PC-3 (cell line): ENCODE measurements at regions not wholly inside any gene's neighbourhood (a gene's known extent, or its start where the extent isn't known, plus 50 kb on each side); places are given as distances from the start of the nearest gene placed in this dataset.

ENCODE experiments used
- CTCF ChIP-seq: fragments of 300-600 bp; sonication (generic); conservative IDR thresholded peaks from 2 replicates; pipeline ENCODE4 v1.5.1; 2017; ENCODE audit warnings: antibody characterized with exemption, low read depth, mild to moderate bottlenecking, low read length
- EZH2 ChIP-seq: fragments of 300-600 bp; sonication (generic); IDR thresholded peaks from one replicate; pipeline ENCODE4 v1.6.1; 2017; ENCODE audit warnings: antibody characterized with exemption, mild to moderate bottlenecking, low read length; ENCODE audit not compliant: unreplicated experiment
- EZH2phosphoT487 ChIP-seq: fragments of 300-600 bp; sonication (generic); IDR thresholded peaks from 2 replicates; pipeline ENCODE4 v1.6.1; 2018; ENCODE audit warnings: mild to moderate bottlenecking, antibody characterized with exemption, low read length, borderline replicate concordance

- TF ChIP-seq CTCF (no peak), EZH2 (no peak), EZH2phosphoT487 (no peak)
Measured at GRCh38 chr1:108045460-108045859, 80.5 kb upstream of the VAV3 start.
